HEK293 (cell line): ENCODE measurements at regions not wholly inside any gene's neighbourhood (a gene's known extent, or its start where the extent isn't known, plus 50 kb on each side); places are given as distances from the start of the nearest gene placed in this dataset.

Source experiments
- CTCF ChIA-PET: fragments of 350-600 bp; formaldehyde crosslinking; extraction: SDS; loops from one replicate; lab custom pipeline; 2021; ENCODE audit warnings: antibody characterized with exemption; lab: Yijun Ruan, JAX
- POLR2A ChIA-PET: fragments of 300-600 bp; formaldehyde crosslinking; extraction: SDS; loops from one replicate; lab custom pipeline; 2020; ENCODE audit warnings: antibody characterized with exemption, inconsistent platforms; lab: Yijun Ruan, JAX
- H3K27ac ChIP-seq: fragments of 200-500 bp; sonication (Bioruptor generic); 2 replicates; pipeline ENCODE4 v1.5.1; 2014; ENCODE audit warnings: low read depth, low read length, control low read depth, inconsistent platforms; ENCODE audit errors: extremely low read depth
- H3K36me3 ChIP-seq, 2 experiments: fragments of 200-500 bp in 1 of 2; sonication (Bioruptor generic) in 1 of 2; 1 replicate in 1 of 2; 2 replicates in 1 of 2; pipeline ENCODE4 v1.5.1; 2014 to 2017; ENCODE audit warnings: inconsistent platforms in 2 of 2, low read length in 2 of 2; ENCODE audit not compliant: control insufficient read depth in 2 of 2, insufficient read depth in 1 of 2
- H3K4me1 ChIP-seq: fragments of 200-500 bp; sonication (Bioruptor generic); 2 replicates; pipeline ENCODE4 v1.5.1; 2014; ENCODE audit warnings: mild to moderate bottlenecking, low read length, inconsistent platforms; ENCODE audit not compliant: control insufficient read depth, insufficient read depth
- H3K4me3 ChIP-seq: 2 replicates; pipeline ENCODE4 v1.5.1; 2011; ENCODE audit warnings: low read depth, mild to moderate bottlenecking, control low read depth, low read length, moderate library complexity
- H3K9me3 ChIP-seq: fragments of 200-500 bp; sonication (Bioruptor generic); 2 replicates; pipeline ENCODE4 v1.5.1; 2014; ENCODE audit warnings: low read depth, low read length, inconsistent platforms; ENCODE audit not compliant: control insufficient read depth, insufficient read depth
- FEZF1 ChIP-seq: fragments of 450-650 bp; formaldehyde crosslinking; IDR thresholded peaks from 2 replicates; pipeline ENCODE4 v1.5.1; 2016; ENCODE audit warnings: missing biosample characterization, missing genetic modification characterization
- KLF7 ChIP-seq: fragments of 450-650 bp; formaldehyde crosslinking; IDR thresholded peaks from 2 replicates; pipeline ENCODE4 v1.5.1; 2016; ENCODE audit warnings: missing biosample characterization, missing genetic modification characterization, borderline replicate concordance
- MYNN ChIP-seq: fragments of 450-650 bp; formaldehyde crosslinking; IDR thresholded peaks from 2 replicates; pipeline ENCODE4 v1.5.1; 2016; ENCODE audit warnings: missing biosample characterization, missing genetic modification characterization, borderline replicate concordance
- PBX3 ChIP-seq: sonication (generic); formaldehyde crosslinking; IDR thresholded peaks from 2 replicates; pipeline ENCODE4 v1.8.1; 2022; ENCODE audit warnings: mild to moderate bottlenecking, moderate library complexity, missing genetic modification reagents
- SP2 ChIP-seq: fragments of 450-650 bp; formaldehyde crosslinking; IDR thresholded peaks from 2 replicates; pipeline ENCODE4 v1.5.1; 2016; ENCODE audit warnings: missing biosample characterization, missing genetic modification characterization
- SP7 ChIP-seq: fragments of 450-650 bp; formaldehyde crosslinking; IDR thresholded peaks from 2 replicates; pipeline ENCODE4 v1.5.1; 2016; ENCODE audit warnings: missing biosample characterization, missing genetic modification characterization
- ZBTB20 ChIP-seq: fragments of 450-650 bp; formaldehyde crosslinking; IDR thresholded peaks from 2 replicates; pipeline ENCODE4 v1.5.1; 2016; ENCODE audit warnings: missing biosample characterization, missing genetic modification characterization
- ZBTB49 ChIP-seq: fragments of 450-650 bp; formaldehyde crosslinking; IDR thresholded peaks from 2 replicates; pipeline ENCODE4 v1.5.1; 2016; ENCODE audit warnings: missing biosample characterization, missing genetic modification characterization, low read depth
- ZBTB6 ChIP-seq: fragments of 450-650 bp; formaldehyde crosslinking; IDR thresholded peaks from 2 replicates; pipeline ENCODE4 v1.5.1; 2017; ENCODE audit warnings: missing biosample characterization, missing genetic modification characterization
- ZNF138 ChIP-seq: fragments of 450-650 bp; formaldehyde crosslinking; IDR thresholded peaks from 2 replicates; pipeline ENCODE4 v1.5.1; 2016; ENCODE audit warnings: missing biosample characterization, missing genetic modification characterization, borderline replicate concordance
- ZNF157 ChIP-seq: fragments of 450-650 bp; formaldehyde crosslinking; IDR thresholded peaks from 2 replicates; pipeline ENCODE4 v1.5.1; 2016; ENCODE audit warnings: missing biosample characterization, missing genetic modification characterization
- ZNF184 ChIP-seq: fragments of 450-650 bp; IDR thresholded peaks from 2 replicates; pipeline ENCODE4 v1.5.1; 2018; ENCODE audit warnings: missing biosample characterization, mild to moderate bottlenecking, missing genetic modification characterization
- ZNF19 ChIP-seq: fragments of 450-650 bp; formaldehyde crosslinking; IDR thresholded peaks from 2 replicates; pipeline ENCODE4; 2016; ENCODE audit warnings: missing biosample characterization, missing genetic modification characterization, low read depth
- ZNF211 ChIP-seq: fragments of 450-650 bp; formaldehyde crosslinking; IDR thresholded peaks from 2 replicates; pipeline ENCODE4 v1.5.1; 2016; ENCODE audit warnings: low read depth, missing biosample characterization, missing genetic modification characterization
- ZNF223 ChIP-seq: fragments of 450-650 bp; formaldehyde crosslinking; IDR thresholded peaks from 2 replicates; pipeline ENCODE4 v1.5.1; 2016; ENCODE audit warnings: missing biosample characterization, missing genetic modification characterization
- ZNF26 ChIP-seq: fragments of 450-650 bp; formaldehyde crosslinking; IDR thresholded peaks from 2 replicates; pipeline ENCODE4 v1.5.1; 2016; ENCODE audit warnings: missing biosample characterization, missing genetic modification characterization
- ZNF266 ChIP-seq: fragments of 450-650 bp; formaldehyde crosslinking; IDR thresholded peaks from 2 replicates; pipeline ENCODE4 v1.5.1; 2016; ENCODE audit warnings: missing biosample characterization, missing genetic modification characterization, low read depth
- ZNF449 ChIP-seq: fragments of 450-650 bp; formaldehyde crosslinking; IDR thresholded peaks from 2 replicates; pipeline ENCODE4 v1.5.1; 2017; ENCODE audit warnings: missing biosample characterization, mild to moderate bottlenecking, missing genetic modification characterization, moderate library complexity
- ZNF544 ChIP-seq: fragments of 450-650 bp; formaldehyde crosslinking; IDR thresholded peaks from 2 replicates; pipeline ENCODE4 v1.5.0; 2017; ENCODE audit warnings: missing biosample characterization, missing genetic modification characterization
- ZNF555 ChIP-seq: fragments of 450-650 bp; formaldehyde crosslinking; conservative IDR thresholded peaks from 2 replicates; pipeline ENCODE4 v1.5.1; 2017; ENCODE audit warnings: missing biosample characterization, mild to moderate bottlenecking, missing genetic modification characterization, inconsistent platforms
- ZNF558 ChIP-seq: fragments of 450-650 bp; formaldehyde crosslinking; IDR thresholded peaks from 2 replicates; pipeline ENCODE4 v1.5.1; 2016; ENCODE audit warnings: missing biosample characterization, missing genetic modification characterization
- ZNF561 ChIP-seq: fragments of 450-650 bp; IDR thresholded peaks from 2 replicates; pipeline ENCODE4 v1.5.1; 2018; ENCODE audit warnings: missing biosample characterization, missing genetic modification characterization, borderline replicate concordance
- ZNF585B ChIP-seq: fragments of 450-650 bp; formaldehyde crosslinking; IDR thresholded peaks from 2 replicates; pipeline ENCODE4 v1.5.1; 2016; ENCODE audit warnings: missing biosample characterization, missing genetic modification characterization
- ZNF629 ChIP-seq: fragments of 450-650 bp; formaldehyde crosslinking; IDR thresholded peaks from 2 replicates; pipeline ENCODE4 v1.5.1; 2017; ENCODE audit warnings: missing biosample characterization, missing genetic modification characterization
- ZNF670 ChIP-seq: fragments of 450-650 bp; formaldehyde crosslinking; IDR thresholded peaks from 2 replicates; pipeline ENCODE4 v1.5.1; 2016; ENCODE audit warnings: missing biosample characterization, missing genetic modification characterization, low read depth
- ZNF677 ChIP-seq: fragments of 450-650 bp; IDR thresholded peaks from 2 replicates; pipeline ENCODE4 v1.5.0; 2018; ENCODE audit warnings: missing biosample characterization, mild to moderate bottlenecking, missing genetic modification characterization, moderate library complexity
- ZNF792 ChIP-seq: fragments of 450-650 bp; formaldehyde crosslinking; IDR thresholded peaks from 2 replicates; pipeline ENCODE4 v1.5.1; 2016; ENCODE audit warnings: missing biosample characterization, missing genetic modification characterization
- ZSCAN30 ChIP-seq: fragments of 450-650 bp; IDR thresholded peaks from 2 replicates; pipeline ENCODE4 v1.5.1; 2018; ENCODE audit warnings: missing biosample characterization, mild to moderate bottlenecking, missing genetic modification characterization, moderate library complexity

- Histone ChIP-seq H3K4me1 (no peaks in the 10 kb centered on the region), H3K36me3 (no peaks in the 10 kb centered on the region), H3K4me3 (no peak overlapping the region), H3K27ac (no peak overlapping the region), H3K9me3 (no peaks in the 10 kb centered on the region)
- TF ChIP-seq ZNF544 (tag by site-specific recombination) (no peak), FEZF1 (tag by site-specific recombination) (no peak), ZBTB6 (no peak), ZNF138 (tag by site-specific recombination) (no peak), PBX3 (CRISPR knock-in tag) (no peak), ZBTB20 (no peak), ZNF629 (tag by site-specific recombination) (no peak), ZNF555 (no peak), ZNF670 (tag by site-specific recombination) (no peak), ZNF266 (tag by site-specific recombination) (no peak), ZNF223 (tag by site-specific recombination) (no peak), ZNF792 (tag by site-specific recombination) (no peak), SP7 (tag by site-specific recombination) (no peak), ZNF19 (tag by site-specific recombination) (no peak), MYNN (no peak), ZNF449 (tag by site-specific recombination) (no peak)
- CTCF ChIA-PET, result interaction anchor here (0.8 kb wide), 1 partner anchor 1313 kb away, joined by 3 read pairs; no protein-coding TSS in a partner anchor
- POLR2A ChIA-PET, result no interaction called here
Measured at GRCh38 chr1:217105437-217105836, 382.2 kb upstream of the ESRRG start.

- no peak overlapping the region for H3K27ac ChIP-seq
- no peaks in the 10 kb centered on the region for H3K9me3 ChIP-seq
- ChIA-PET CTCF (no interaction called here), POLR2A (no interaction called here)
- no peaks in the 10 kb centered on the region for H3K4me1 ChIP-seq
- no peak overlapping the region for H3K4me3 ChIP-seq
- H3K36me3 ChIP-seq, result no peaks in the 10 kb centered on the region
- TF ChIP-seq ZNF677 (tag by site-specific recombination) (no peak), KLF7 (no peak), ZNF555 (no peak), ZNF792 (tag by site-specific recombination) (no peak), ZNF558 (tag by site-specific recombination) (no peak), ZNF211 (tag by site-specific recombination) (no peak), ZNF561 (tag by site-specific recombination) (no peak), ZNF585B (tag by site-specific recombination) (no peak), ZSCAN30 (no peak), ZNF184 (tag by site-specific recombination) (no peak), ZNF157 (tag by site-specific recombination) (no peak), ZNF26 (no peak), ZBTB49 (no peak), SP2 (tag by site-specific recombination) (no peak)
Measured at GRCh38 chr1:217097819-217098218, 374.6 kb upstream of the ESRRG start.
